C4-2B (cell line): ENCODE measurements at regions not wholly inside any gene's neighbourhood (a gene's known extent, or its start where the extent isn't known, plus 50 kb on each side); places are given as distances from the start of the nearest gene placed in this dataset.

Experiments used
- CTCF ChIP-seq: fragments of 450-650 bp; conservative IDR thresholded peaks from 2 replicates; pipeline ENCODE4 v1.5.1; 2017; ENCODE audit warnings: mild to moderate bottlenecking
- ZFX ChIP-seq: fragments of 450-650 bp; IDR thresholded peaks from 2 replicates; pipeline ENCODE4 v1.6.1; 2017

GRCh38 chr20:12133553-12133952 lies 215.9 kb downstream of the BTBD3 start:
- no peak for TF ChIP-seq CTCF
- TF ChIP-seq ZFX: no peak
